NK-92 (cell line): ENCODE measurements at regions not wholly inside any gene's neighbourhood (a gene's known extent, or its start where the extent isn't known, plus 50 kb on each side); places are given as distances from the start of the nearest gene placed in this dataset.
"Not testable (repeated sequence)": the region's sequence is repeated elsewhere in the genome, so short reads cannot be mapped to it uniquely, and the experiment has no call there.

Experiments used
- DNase-seq: peaks from one replicate; lab custom pipeline; 2025; ENCODE audit not compliant: unreplicated experiment; lab: John Stamatoyannopoulos, UW

DNA sequence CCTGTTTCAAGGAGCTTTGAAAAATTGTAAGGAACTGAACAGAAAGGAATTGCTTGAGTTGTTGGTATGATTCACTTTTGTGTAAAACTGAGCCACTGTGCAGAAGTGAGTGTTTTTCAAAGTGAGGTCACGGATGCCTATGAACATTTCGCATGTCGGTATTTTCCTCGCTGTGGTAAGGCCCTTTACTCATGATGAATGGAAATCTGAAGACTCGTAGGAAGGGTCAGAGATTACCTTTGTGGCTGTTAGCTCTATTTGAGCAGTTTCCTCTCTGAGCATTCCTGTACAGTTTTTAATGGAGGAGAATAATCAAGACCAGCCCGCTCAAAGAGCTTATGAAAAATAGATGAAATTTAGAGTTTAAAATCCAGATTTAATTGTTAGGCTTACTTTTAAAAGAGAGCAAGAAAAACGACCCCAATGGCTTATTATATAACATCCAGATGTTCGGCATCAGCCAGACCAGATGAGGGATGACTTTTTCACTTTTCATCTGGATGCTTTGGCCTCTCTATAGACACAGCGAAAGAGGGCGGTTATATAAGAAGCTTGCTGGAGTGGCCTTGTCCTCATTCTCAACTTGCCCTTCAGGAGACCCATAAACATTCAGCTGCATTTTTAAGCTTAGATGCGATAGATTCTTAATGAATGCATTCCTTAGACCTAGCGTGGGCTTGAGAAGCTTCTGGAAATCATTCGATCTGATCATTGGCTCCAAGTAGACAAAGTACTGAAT lies 99.5 kb downstream of the CD83 start:
- DNase-seq, result no peak

GRCh38 chr6:14217728-14218518 lies 100.4 kb downstream of the CD83 start:
- DNase-seq, result no peak

GRCh38 chr6:14218519-14218800 lies 100.9 kb downstream of the CD83 start:
- DNase-seq, result no peak

DNA sequence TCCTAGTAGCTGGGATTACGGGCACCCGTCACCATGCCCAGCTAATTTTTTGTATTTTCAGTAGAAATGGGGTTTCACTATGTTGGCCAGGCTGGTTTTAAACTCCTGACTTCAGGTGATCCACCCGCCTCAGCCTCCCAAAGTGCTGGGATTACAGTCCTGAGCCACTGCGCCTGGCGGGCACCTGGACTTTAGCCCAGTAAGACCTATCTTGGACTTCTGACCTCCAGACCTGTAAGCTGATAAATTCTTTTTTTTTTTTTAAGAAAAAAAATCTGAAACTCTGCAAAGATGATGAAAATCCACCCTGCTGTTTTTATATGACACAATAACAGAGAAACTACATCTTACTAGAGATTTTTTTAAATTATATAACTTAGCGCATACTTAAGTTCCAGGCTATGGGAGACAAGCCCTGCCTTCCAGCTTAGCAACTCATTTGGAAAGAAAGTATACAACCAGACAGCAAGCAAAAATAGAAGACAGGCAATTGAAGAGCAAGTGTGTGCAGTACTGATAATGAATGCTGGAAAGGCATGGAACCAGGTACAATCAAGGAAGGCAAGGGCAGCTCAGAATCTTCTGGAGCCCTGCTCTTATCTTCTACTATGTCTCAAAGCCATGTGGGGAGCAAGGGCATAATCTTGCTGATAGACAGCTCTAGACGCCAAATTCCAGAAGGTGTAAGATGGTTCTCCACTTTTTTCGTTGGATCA lies 104.2 kb downstream of the CD83 start:
- no peak for DNase-seq

GRCh38 chr6:14222956-14223355 lies 105.4 kb downstream of the CD83 start:
- DNase-seq, result no peak

GRCh38 chr6:14224359-14225103 lies 107.0 kb downstream of the CD83 start:
- no peak for DNase-seq

DNA sequence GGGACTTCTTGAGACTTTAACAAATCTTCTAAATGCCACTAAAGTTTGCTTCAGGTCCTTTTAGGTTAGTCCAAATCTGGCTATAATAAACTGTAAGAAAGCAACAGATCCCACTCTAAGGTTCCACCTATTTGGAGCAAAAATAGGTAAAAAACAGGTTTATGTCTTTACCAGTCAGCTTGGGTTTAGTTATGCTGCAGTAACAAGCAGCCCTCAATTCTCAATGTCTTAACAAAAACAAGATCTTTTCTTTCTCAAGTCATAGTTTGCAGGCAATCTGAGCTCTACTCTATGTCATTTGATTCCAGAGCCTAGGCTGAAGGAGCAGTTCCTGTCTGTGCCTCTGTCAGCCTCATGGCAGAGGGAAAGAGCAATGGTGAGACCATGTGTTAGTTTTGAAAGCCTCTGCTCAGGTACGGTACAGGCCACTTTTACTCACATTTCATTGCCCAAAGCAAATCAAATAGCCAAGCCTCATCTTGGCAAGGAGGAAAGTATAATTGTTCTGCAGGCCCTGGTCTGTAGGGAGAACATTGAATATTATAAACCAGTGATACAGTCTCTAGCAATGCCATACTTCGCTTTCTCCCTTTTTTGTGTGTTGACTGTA lies 108.6 kb downstream of the CD83 start:
- DNase-seq, result no peak

GRCh38 chr6:14228571-14228970 lies 111.0 kb downstream of the CD83 start:
- DNase-seq, result no peak

DNA sequence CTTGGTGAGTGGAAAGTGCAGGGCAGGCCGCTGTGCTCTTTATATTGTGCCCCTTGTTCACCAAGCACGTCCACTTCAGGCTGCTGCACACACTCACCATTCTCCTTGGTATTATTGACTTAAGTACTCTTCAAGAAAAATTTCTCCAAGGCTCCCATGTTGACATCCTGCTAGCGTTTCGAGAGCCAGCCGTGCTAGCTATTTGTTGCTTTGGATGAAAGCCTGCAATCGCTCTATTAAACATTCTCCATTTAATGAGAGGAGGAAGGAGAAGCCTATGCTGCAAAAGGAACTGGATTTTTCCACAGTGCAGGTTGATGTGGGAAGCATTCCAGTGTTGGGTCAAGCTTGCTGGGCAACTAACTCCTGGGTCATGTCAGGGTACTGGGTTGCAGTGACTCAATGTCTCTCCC lies 113.5 kb downstream of the CD83 start:
- no peak for DNase-seq

DNA sequence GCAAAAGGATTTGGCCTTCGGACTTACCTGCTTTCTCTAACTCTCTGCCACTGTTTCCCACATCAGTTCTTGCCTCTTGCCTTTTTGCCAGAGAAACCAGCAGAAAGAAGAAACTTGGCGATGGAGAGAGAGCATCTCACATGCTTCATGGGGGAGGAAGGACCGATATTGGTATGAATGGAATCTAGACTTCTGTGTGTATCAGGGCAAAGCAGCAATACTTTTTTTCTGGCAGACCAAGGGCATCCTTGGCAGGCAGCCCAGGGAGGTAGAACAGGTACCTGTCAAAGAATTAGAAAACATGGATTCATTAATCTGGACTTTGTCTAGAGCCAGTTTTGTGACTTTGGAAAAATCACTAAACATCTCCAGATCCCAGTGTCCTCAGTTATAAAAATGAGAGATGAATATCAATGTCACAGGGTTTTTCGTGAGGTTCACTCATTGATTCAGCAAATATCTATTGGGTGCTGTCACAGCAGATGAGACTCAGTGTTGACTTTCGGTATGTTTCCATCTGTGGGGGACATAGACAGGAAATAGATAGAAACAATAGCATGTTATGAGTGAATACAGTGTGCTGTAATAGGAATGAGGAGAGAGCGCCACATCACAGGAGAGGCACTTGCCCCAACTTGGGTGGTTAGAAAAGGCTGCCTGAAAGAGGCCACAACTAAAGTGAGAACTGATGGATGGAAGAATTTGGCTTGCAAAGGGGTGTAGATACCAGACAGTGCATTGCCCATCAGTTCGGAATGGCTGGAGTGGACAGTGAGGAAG lies 114.1 kb downstream of the CD83 start:
- no peak for DNase-seq

DNA sequence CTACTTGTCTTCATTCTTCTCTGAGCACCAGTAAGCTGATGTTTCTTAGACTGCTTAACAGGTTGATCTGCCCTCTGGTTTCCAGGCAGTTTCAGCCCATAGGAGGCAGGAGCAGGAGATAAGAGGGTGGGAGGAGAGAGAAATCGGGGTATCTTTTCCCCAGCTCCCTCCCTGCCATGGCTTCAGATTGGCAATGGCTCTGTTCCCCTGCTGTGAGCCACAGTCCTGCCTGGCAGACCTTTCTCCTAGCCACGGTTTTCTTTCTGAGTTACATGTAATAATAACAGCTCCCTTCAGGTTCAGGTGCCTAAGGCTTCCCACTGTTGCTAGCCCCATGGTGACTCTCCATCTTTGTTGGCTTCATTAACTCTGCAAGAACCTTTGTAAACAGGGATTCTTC lies 115.3 kb downstream of the CD83 start:
- no peak for DNase-seq

DNA sequence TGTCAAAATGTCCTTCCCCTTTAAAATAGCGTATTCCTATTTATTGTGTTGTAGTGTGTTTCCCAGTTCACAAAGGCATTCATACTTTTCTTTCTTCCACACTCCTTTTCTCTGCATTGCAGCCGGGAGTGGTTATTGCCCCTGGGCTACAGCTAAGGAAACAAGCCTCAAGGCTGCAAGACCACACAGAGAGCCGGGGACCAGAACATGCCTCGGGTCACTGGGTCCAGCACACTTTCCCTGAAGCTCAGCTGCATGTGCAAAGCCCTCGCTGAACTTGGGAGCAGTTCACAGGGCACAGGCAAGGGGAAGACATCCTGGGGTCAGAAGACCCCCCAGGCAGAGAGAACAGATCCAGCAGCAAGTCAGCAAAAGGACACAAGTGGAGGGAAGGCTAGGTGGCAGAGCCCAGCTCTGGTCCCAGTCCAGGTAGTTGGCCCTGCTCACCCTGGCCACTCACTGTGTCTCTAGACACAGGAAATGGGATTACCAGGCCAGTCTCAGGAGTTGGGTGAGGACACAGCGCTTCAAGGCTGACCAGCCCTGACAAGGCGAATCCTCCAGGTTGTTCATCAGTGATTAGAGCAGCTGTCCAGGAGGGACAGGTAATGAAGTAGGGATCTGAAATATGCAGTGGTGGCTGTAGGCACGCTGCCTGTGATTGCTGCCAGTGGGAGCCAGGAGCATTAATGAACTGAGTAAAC lies 118.2 kb downstream of the CD83 start:
- no peak for DNase-seq

DNA sequence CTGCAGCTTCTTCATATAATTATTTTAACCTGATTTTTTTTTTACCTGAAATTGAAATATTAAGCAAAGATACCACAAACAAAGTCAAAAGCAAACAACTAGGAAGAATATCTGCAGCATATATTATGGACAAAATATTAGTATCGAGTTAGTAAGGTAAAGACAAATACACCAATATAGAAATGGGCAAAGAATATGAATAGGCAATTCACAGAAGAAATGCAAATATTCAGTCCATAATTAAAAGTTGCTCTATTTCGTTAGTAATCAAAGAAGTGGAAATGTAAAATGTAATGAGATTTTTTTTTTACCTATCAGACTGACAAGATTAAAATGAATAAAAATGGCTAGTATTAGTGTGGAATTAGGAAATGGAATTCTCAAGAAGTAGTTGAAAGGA lies 121.5 kb downstream of the CD83 start:
- DNase-seq, result no peak

- DNase-seq, result no peak
These were observed 123.0 kb downstream of the CD83 start for GRCh38 chr6:14240411-14241166.

DNA sequence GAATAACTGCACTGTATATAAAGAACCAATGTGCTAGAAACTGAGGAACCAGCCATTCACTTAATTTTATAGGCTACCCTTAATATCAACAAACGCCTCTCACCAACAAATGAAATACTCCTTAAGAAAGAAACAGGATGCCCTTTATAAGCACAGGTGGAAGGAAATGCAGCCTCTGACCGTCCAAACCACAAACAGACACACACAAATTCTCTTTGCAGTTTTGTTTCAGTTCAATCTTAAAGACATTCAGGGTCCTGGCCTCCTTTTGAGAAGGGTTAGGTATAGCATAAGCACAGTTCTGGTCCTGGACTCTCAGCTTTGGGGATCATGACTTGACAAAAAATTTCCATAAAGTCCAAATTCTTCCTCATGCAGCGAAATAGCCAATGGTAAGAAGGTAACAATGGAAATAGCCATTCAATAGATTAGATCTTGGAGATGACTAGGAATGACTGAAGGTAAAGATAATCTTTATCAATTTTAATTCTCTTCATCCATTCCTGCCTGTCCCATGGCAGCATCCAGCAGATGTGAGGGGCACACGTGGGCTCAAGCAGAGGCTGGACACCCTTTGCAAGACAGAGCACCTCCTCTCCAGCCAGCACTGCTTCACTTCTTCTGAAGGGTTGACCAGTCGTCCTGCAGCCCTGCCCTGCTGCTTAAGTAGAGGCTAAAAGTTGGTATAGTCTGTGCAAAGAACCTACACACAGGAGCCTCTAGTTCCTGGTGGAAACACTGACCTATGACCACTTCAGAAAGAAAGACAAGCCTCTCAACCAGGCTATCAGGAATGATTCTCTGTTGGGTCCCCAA lies 123.9 kb downstream of the CD83 start:
- DNase-seq, result no peak

DNA sequence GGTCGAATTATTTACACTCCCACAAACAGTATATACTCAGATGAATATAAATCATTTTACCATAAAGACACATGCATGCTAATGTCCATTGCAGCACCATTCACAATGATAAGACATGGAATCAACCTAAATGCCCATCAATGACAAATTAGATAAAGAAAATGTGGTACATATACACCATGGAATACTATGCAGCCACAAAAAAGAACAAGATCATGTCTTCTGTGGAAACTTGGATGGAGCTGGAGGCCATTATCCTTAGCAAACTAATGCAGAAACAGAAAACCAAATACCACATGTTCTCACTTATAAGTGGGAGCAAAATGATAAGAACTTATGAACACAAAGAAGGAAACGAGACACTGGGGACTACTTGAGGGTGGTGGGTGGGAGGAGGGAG lies 125.3 kb downstream of the CD83 start:
- not testable (repeated sequence) for DNase-seq

DNA sequence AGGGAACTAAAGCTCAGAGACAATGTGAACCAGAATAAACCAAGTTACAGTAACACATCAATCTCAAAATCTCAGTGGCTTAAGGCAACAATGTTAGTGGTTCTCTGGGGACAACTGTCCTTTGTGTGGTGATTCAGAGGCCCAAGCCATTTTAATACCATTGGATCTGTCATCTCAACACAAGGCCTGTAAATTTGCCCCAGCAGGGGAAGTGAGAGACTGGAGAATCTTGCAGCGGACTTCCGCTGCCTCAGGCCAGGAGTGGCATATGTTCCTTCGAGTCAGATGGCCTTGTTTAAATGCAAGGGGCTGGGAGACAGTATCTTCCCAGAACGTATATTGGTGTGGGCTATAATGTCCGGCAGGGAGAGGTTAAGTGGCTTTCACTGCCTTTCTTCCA lies 126.0 kb downstream of the CD83 start:
- no peak for DNase-seq

DNA sequence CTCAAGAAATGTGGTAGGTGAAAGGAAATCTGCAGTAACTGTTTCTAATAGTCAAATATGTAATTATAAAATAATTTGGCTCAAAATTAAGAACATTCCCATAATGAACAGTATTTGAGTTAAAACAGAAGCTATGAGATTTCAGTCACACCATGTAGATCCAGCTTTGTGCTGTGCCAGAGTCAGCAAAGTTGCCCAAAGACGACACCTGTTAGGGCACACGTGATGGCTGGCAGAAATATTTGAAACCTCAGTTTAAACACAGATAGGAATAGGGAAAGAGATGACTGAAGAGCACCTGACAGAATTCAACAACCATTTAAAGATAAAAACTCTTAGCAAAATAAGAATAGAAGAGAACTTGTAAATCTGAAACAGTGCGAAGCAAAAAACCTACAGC lies 129.3 kb downstream of the CD83 start:
- no peak for DNase-seq
